Karpas-422 (cell line): ENCODE measurements at regions not wholly inside any gene's neighbourhood (a gene's known extent, or its start where the extent isn't known, plus 50 kb on each side); places are given as distances from the start of the nearest gene placed in this dataset.

ENCODE experiments used
- DNase-seq: peaks from one replicate; pipeline ENCODE4 v3.0.0-alpha.2; 2015
- H2AFZ ChIP-seq: fragments of 200-600 bp; sonication (generic); 2 replicates; pipeline ENCODE4 v1.6.1; 2014; ENCODE audit warnings: antibody characterized with exemption, low read length, mixed read lengths
- H3K27ac ChIP-seq: fragments of 200-600 bp; sonication (generic); 2 replicates; pipeline ENCODE4 v1.5.1; 2014; ENCODE audit warnings: mild to moderate bottlenecking, low read length, moderate library complexity
- H3K27me3 ChIP-seq: fragments of 200-600 bp; sonication (generic); 2 replicates; pipeline ENCODE4 v1.6.1; 2014; ENCODE audit warnings: low read length, mixed read lengths
- H3K36me3 ChIP-seq: fragments of 200-600 bp; sonication (generic); 2 replicates; pipeline ENCODE4 v1.6.1; 2014; ENCODE audit warnings: low read length, mixed read lengths; ENCODE audit not compliant: insufficient read depth
- H3K4me1 ChIP-seq: fragments of 200-600 bp; sonication (generic); 2 replicates; pipeline ENCODE4 v1.6.1; 2014; ENCODE audit warnings: mild to moderate bottlenecking, low read length, mixed read lengths
- H3K4me2 ChIP-seq: fragments of 200-600 bp; sonication (generic); 2 replicates; pipeline ENCODE4 v1.6.1; 2014; ENCODE audit warnings: low read length, low read depth, mild to moderate bottlenecking; ENCODE audit not compliant: poor library complexity, severe bottlenecking
- H3K4me3 ChIP-seq: fragments of 200-600 bp; sonication (generic); 2 replicates; pipeline ENCODE4 v1.5.1; 2014; ENCODE audit warnings: mild to moderate bottlenecking, antibody characterized with exemption, low read length, mixed read lengths
- H3K79me2 ChIP-seq: fragments of 200-600 bp; sonication (generic); 2 replicates; pipeline ENCODE4 v1.6.1; 2014; ENCODE audit warnings: mild to moderate bottlenecking, low read length, mixed read lengths
- H3K9ac ChIP-seq: fragments of 200-600 bp; sonication (generic); 2 replicates; pipeline ENCODE4 v1.6.0; 2014; ENCODE audit warnings: low read length
- H3K9me2 ChIP-seq: fragments of 200-600 bp; sonication (generic), shearing (Covaris generic); replicated peaks from 2 replicates; pipeline ENCODE4 v1.6.0; 2014; ENCODE audit warnings: mild to moderate bottlenecking, low read length, moderate library complexity; ENCODE audit not compliant: insufficient read depth
- H3K9me3 ChIP-seq: fragments of 300-700, 200-600 bp; sonication (generic); 2 replicates; pipeline ENCODE4 v1.6.1; 2014; ENCODE audit warnings: low read length, mixed read lengths
- H4K20me1 ChIP-seq: fragments of 200-600 bp; sonication (generic); 2 replicates; pipeline ENCODE4 v1.6.1; 2014; ENCODE audit warnings: mild to moderate bottlenecking, antibody characterized with exemption, low read length, low read depth; ENCODE audit not compliant: insufficient read depth

DNA sequence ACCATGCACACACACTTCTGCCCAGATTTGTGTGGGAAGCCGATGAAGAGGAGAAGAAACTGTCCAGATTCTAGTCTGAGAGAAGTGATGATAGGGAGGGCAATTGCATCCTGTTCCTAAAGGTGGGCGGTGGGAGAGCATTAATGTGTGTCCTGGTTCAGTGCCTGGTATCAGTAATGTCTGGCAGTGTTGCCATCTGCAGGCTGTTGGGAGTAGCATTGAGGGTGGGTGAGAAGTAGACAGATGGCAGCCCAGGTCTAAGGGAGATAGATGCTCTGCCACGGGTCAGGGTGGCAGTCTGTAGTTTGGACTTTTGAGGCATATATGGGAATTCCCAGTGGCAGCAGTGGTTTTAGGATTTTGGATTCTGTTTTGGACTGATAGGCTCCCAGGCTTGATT is 156.4 kb downstream of the ETNK1 start:
- H3K9me3 ChIP-seq, result no peaks in the 10 kb centered on the region
- DNase-seq, result no peak
- no peaks in the 10 kb centered on the region for H3K9me2 ChIP-seq
- no peaks in the 10 kb centered on the region for H3K79me2 ChIP-seq
- H3K27me3 ChIP-seq, result peaks cover 3% of the 10 kb centered on the region; the same call in 1 of the 2 replicates
- no peaks in the 10 kb centered on the region for H3K4me1 ChIP-seq
- H2AFZ ChIP-seq, result no peak overlapping the region
- H3K36me3 ChIP-seq, result no peaks in the 10 kb centered on the region
- H3K4me2 ChIP-seq, result no peak overlapping the region
- H3K9ac ChIP-seq, result no peak overlapping the region
- H4K20me1 ChIP-seq, result no peaks in the 10 kb centered on the region
- H3K4me3 ChIP-seq, result no peak overlapping the region
- no peak overlapping the region for H3K27ac ChIP-seq

GRCh38 chr12:22787557-22787956 is 162.6 kb downstream of the ETNK1 start:
- H3K27ac ChIP-seq, result no peak overlapping the region
- H3K36me3 ChIP-seq, result no peaks in the 10 kb centered on the region
- no peaks in the 10 kb centered on the region for H3K9me2 ChIP-seq
- no peak overlapping the region for H2AFZ ChIP-seq
- no peaks in the 10 kb centered on the region for H3K9me3 ChIP-seq
- no peaks in the 10 kb centered on the region for H4K20me1 ChIP-seq
- no peak overlapping the region for H3K4me2 ChIP-seq
- H3K4me3 ChIP-seq, result no peak overlapping the region
- no peaks in the 10 kb centered on the region for H3K27me3 ChIP-seq
- no peaks in the 10 kb centered on the region for H3K4me1 ChIP-seq
- no peak overlapping the region for H3K9ac ChIP-seq
- no peak for DNase-seq
- H3K79me2 ChIP-seq, result no peaks in the 10 kb centered on the region

- Histone ChIP-seq H3K9me3 (no peaks in the 10 kb centered on the region), H3K9me2 (no peaks in the 10 kb centered on the region), H3K4me1 (no peaks in the 10 kb centered on the region), H3K27me3 (no peaks in the 10 kb centered on the region), H3K36me3 (no peaks in the 10 kb centered on the region), H3K4me2 (no peak overlapping the region), H3K79me2 (no peaks in the 10 kb centered on the region), H3K4me3 (no peak overlapping the region), H3K27ac (no peak overlapping the region), H4K20me1 (no peaks in the 10 kb centered on the region), H3K9ac (no peak overlapping the region), H2AFZ (no peak overlapping the region)
- DNase-seq, result no peak
Observed at GRCh38 chr12:22788913-22789312, 163.9 kb downstream of the ETNK1 start.

- Histone ChIP-seq H3K79me2 (no peaks in the 10 kb centered on the region), H2AFZ (no peak overlapping the region)
Observed at GRCh38 chr12:22792138-22792537, 167.2 kb downstream of the ETNK1 start.

DNA sequence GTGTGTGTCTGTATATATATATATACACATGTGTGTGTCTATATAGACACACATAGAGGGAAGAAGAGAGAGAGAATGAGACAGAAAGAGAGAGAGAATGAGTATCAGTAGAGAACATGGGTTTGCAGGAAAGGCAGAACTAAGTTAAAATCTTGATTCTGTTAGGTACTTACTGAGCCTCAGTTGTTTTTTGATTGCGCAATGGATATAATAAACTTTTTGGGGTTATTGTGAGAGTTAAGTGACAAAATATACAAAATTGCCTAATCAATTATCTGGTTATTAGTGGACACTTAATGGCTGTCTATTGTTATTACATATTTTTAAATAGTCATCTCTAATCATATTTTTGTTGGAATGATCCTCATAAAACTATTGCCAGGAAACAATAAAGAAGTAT is 169.0 kb downstream of the ETNK1 start:
- Histone ChIP-seq H3K79me2 (no peaks in the 10 kb centered on the region), H3K9ac (no peak overlapping the region), H3K36me3 (no peaks in the 10 kb centered on the region), H3K27me3 (no peaks in the 10 kb centered on the region), H3K4me3 (no peak overlapping the region), H4K20me1 (no peaks in the 10 kb centered on the region), H3K9me2 (no peaks in the 10 kb centered on the region), H3K4me2 (no peak overlapping the region), H3K27ac (no peak overlapping the region), H2AFZ (no peak overlapping the region), H3K9me3 (no peaks in the 10 kb centered on the region), H3K4me1 (no peaks in the 10 kb centered on the region; the same call in 1 of the 2 replicates)
- DNase-seq, result no peak

More at GRCh38 chr12:22792138-22792537, 167.2 kb downstream of the ETNK1 start:
- H3K9ac ChIP-seq, result no peak overlapping the region
- H3K27ac ChIP-seq, result no peak overlapping the region
- H3K4me1 ChIP-seq, result no peaks in the 10 kb centered on the region
- no peak overlapping the region for H3K4me3 ChIP-seq
- H3K27me3 ChIP-seq, result no peaks in the 10 kb centered on the region
- H3K9me3 ChIP-seq, result no peaks in the 10 kb centered on the region
- H3K4me2 ChIP-seq, result no peak overlapping the region
- H3K9me2 ChIP-seq, result no peaks in the 10 kb centered on the region
- no peak for DNase-seq
- H3K36me3 ChIP-seq, result no peaks in the 10 kb centered on the region
- no peaks in the 10 kb centered on the region for H4K20me1 ChIP-seq

DNA sequence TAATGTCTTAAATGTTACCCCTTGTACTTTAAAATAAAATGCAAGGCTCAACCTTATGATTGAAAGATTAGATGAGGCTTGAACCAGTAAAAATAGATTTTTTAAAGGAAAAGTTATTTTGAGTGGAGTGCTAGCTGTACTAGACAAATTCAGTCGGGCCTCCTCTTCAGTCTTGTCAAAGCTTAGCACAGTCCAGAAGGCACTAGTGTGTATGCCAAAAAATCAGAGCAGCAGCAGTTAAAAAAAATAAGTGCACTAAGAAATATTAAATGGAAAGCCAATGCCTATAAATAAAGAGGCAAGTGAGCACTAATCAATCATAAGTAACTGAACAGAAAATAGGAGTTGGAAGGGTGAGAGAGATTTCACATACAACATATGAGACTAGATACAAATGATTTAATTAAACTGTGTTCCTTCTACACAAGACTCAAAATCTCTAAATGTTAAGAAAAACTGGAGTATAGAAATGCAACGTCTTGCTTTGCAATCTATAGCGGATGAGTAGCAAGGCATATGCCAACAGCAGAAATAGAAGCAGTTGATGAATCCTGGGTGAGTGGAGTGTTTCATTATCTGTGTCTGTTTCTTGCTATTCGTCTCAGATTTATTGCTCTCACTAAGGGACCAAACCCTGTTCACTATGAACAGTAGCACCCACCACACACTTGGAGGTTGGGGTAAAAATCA is 172.1 kb downstream of the ETNK1 start:
- Histone ChIP-seq H3K4me3 (no peak overlapping the region), H3K27ac (no peak overlapping the region), H3K4me1 (peaks cover 7% of the 10 kb centered on the region), H3K9ac (no peak overlapping the region), H3K4me2 (no peak overlapping the region), H3K79me2 (no peaks in the 10 kb centered on the region), H3K36me3 (no peaks in the 10 kb centered on the region), H3K9me3 (no peaks in the 10 kb centered on the region), H4K20me1 (no peaks in the 10 kb centered on the region), H2AFZ (no peak overlapping the region), H3K27me3 (no peaks in the 10 kb centered on the region), H3K9me2 (no peaks in the 10 kb centered on the region)
- DNase-seq, result no peak

DNA sequence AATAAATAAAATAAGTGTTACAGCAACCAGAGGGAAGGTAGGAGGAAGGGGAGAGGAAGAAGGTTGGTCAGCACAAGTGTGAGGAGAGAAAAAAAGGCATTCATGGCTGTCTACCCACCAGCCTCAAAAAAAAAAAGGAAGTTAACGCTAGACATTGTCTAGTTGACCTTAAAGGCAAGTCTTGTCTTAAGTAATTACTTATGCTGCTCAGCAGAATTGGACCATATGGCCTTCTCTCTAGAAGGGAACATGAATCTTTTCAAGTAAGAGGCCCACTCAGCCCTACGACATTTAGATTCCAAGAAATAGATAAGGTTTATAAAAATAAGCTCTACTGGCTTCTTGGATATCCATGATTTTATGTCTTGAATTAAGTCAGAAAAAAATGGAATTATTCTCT is 172.7 kb downstream of the ETNK1 start:
- Histone ChIP-seq H3K4me2 (no peak overlapping the region), H4K20me1 (no peaks in the 10 kb centered on the region), H3K27me3 (no peaks in the 10 kb centered on the region), H3K9me2 (no peaks in the 10 kb centered on the region), H3K27ac (no peak overlapping the region), H3K4me1 (peaks cover 7% of the 10 kb centered on the region), H2AFZ (no peak overlapping the region), H3K4me3 (no peak overlapping the region), H3K36me3 (no peaks in the 10 kb centered on the region), H3K79me2 (no peaks in the 10 kb centered on the region), H3K9ac (no peak overlapping the region), H3K9me3 (no peaks in the 10 kb centered on the region)
- no peak for DNase-seq

- H3K4me3 ChIP-seq, result no peak overlapping the region
- no peaks in the 10 kb centered on the region for H3K36me3 ChIP-seq
- no peaks in the 10 kb centered on the region for H3K9me2 ChIP-seq
- H2AFZ ChIP-seq, result no peak overlapping the region
- no peaks in the 10 kb centered on the region for H3K27me3 ChIP-seq
- no peaks in the 10 kb centered on the region for H3K9me3 ChIP-seq
- no peak overlapping the region for H3K4me2 ChIP-seq
- H3K27ac ChIP-seq, result no peak overlapping the region
- H3K79me2 ChIP-seq, result no peaks in the 10 kb centered on the region
- DNase-seq, result no peak
- no peaks in the 10 kb centered on the region for H4K20me1 ChIP-seq
- peaks cover 7% of the 10 kb centered on the region for H3K4me1 ChIP-seq
- no peak overlapping the region for H3K9ac ChIP-seq
Observed at GRCh38 chr12:22798116-22798515, 173.1 kb downstream of the ETNK1 start.
